Progenitor cell of endocrine pancreas (in vitro differentiated cells): ENCODE measurements at regions not wholly inside any gene's neighbourhood (a gene's known extent, or its start where the extent isn't known, plus 50 kb on each side); places are given as distances from the start of the nearest gene placed in this dataset.
"Not testable (repeated sequence)": the region's sequence is repeated elsewhere in the genome, so short reads cannot be mapped to it uniquely, and the experiment has no call there.

Experiments used
- DNase-seq: peaks from one replicate; pipeline ENCODE4 v3.0.0; 2021; ENCODE audit warnings: low spot score; ENCODE audit not compliant: unreplicated experiment
- H3K27ac Mint-ChIP-seq: 2 replicates; pipeline ENCODE4 v1.8.0; 2021; ENCODE audit warnings: mild to moderate bottlenecking, moderate library complexity, mixed read lengths
- H3K27me3 Mint-ChIP-seq: 2 replicates; pipeline ENCODE4 v1.8.0; 2021; ENCODE audit warnings: mixed read lengths
- H3K36me3 Mint-ChIP-seq: 2 replicates; pipeline ENCODE4 v1.8.0; 2022; ENCODE audit warnings: mixed read lengths; ENCODE audit not compliant: insufficient read depth
- H3K4me1 Mint-ChIP-seq: 2 replicates; pipeline ENCODE4 v1.8.0; 2021; ENCODE audit warnings: low read depth, mixed read lengths
- H3K4me3 Mint-ChIP-seq: 2 replicates; pipeline ENCODE4 v1.8.0; 2021; ENCODE audit warnings: low read depth, mild to moderate bottlenecking, moderate library complexity, mixed read lengths
- H3K9me3 Mint-ChIP-seq: 2 replicates; pipeline ENCODE4 v1.8.0; 2021; ENCODE audit warnings: low read depth, mixed read lengths

DNA sequence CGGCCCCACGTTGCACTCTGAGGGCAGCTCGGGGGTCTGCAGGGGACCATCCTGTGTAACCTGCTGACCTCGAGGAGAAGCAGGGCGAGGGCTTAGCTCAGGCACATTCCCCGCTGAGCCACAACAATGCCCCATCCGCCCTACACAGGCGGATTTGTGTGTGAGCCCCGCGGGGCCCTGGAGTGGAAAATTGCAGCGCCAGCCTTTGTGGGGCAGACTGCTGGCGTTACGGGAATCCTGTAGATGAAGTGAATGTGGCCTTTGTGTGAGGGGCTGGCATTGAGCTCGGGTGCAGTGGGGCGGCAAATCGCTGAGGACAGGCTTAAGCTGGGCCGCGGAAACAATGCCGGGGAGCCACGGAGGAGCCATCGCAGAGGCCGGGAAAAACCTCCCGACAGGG lies 3970.3 kb upstream of the TPTE start:
- not testable (repeated sequence) for H3K4me1 Mint-ChIP-seq, H3K27ac Mint-ChIP-seq, H3K4me3 Mint-ChIP-seq, H3K9me3 Mint-ChIP-seq, H3K27me3 Mint-ChIP-seq, DNase-seq, H3K36me3 Mint-ChIP-seq

DNA sequence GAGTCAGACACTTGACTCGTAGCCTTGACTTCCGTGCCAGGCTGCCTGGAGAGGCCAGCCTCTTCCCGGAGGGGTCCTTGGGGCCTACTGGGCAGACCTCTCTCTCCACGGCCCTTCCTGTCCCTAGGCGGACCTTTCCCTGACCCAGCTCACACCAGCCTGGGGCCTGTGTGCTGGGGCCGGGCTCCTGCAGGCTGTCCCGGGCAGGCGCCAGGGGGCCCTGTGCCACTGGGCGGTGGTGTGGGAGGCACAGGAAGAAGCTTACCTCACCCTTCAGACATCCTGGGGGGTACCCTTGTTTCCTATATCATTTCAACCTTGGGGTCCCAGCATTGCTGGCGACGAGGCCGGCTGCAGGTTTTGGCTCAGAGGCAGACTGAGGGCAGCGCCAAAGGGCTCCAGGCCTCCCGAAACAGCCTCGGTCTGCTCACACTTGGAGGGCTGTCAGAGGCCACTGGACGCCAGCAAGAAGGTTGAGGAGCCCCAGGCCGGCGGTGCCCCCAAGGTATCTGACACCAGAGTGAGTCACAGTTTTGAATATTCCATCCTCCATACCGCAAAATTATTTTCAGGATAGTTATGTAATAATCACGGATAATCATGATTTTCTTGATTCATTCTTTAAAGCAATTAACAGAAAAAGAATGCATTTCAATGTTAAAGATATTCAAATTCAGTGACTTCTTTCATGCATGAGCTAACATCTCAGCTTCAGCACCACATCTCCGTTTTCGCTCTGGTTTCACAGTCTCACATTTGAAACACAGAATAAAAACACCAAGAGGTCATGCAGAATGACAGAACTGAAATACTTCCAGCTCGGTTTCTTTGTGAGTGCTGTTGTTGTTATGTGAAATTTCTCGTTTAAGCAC lies 3967.6 kb upstream of the TPTE start:
- H3K4me1 Mint-ChIP-seq, H3K27ac Mint-ChIP-seq, H3K27me3 Mint-ChIP-seq, H3K9me3 Mint-ChIP-seq, DNase-seq, H3K4me3 Mint-ChIP-seq, H3K36me3 Mint-ChIP-seq: not testable (repeated sequence)

DNA sequence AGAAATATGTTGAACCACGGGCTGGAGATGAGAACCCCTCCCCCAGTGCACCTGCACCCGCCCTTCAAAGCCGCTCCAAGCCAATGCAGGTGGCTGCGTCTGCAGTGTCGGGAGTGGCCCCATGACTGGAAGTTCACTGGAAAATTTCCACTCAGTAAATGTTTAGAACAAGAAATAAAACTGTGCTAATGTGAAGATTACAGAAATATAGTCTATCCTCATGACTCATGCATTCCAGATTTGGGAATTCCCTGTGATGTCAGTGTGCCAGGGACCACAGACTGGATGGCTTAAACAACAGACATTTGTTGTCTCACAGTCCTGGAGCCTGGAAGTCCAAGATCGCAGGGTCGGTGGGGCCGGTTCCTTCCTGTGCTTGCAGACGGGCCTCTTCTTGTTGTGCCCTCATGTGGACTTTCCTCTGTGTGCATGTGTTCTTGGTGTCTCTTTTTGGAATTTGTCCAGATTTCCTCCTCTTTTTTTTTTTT lies 3967.0 kb upstream of the TPTE start:
- not testable (repeated sequence) for H3K4me3 Mint-ChIP-seq, H3K27me3 Mint-ChIP-seq, H3K36me3 Mint-ChIP-seq, H3K4me1 Mint-ChIP-seq, H3K27ac Mint-ChIP-seq, DNase-seq, H3K9me3 Mint-ChIP-seq

DNA sequence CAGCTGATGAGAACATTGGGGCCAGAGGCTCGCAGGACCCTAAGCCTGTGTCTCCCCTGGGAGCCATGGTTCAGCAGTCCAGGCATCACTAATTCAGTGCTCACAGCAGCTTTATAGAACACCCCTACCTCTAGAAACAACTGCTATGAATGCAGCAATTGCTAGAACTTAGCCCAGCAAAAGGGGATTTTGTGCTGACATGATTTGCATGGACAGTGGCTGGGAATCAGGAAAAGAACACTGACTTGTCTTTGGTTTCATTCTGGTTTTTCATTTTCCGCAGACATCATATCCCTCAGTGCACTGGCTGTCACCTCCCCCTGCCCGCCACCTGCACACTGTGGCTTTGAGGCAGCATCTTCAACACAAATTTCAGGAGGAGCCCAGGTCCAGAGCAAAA lies 3964.9 kb upstream of the TPTE start:
- not testable (repeated sequence) for H3K4me1 Mint-ChIP-seq, DNase-seq

DNA sequence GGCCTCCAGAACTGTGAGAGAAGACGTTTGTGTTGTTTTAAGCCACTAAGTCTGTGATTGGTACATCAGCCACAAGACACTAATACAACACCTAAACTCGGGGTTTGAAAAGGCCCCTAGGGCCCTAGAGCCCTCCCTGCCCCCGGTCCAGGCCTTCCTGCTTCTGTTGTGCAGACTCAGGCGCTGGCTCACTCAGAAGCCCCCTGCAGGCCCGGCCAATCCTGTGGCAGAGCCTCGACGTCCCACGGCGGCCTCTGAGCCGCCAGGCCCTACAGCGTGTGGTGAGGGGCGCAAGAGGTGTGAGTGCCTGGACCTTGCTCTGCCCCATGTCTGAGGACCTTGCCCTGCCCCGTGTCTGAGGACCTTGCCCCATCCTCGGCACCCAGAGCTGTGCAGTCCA lies 3964.0 kb upstream of the TPTE start:
- H3K4me3 Mint-ChIP-seq, H3K36me3 Mint-ChIP-seq, H3K4me1 Mint-ChIP-seq, H3K27ac Mint-ChIP-seq, DNase-seq, H3K27me3 Mint-ChIP-seq, H3K9me3 Mint-ChIP-seq: not testable (repeated sequence)

More for the DNA sequence above, 3964.9 kb upstream of the TPTE start:
- H3K4me3 Mint-ChIP-seq, H3K27me3 Mint-ChIP-seq, H3K9me3 Mint-ChIP-seq, H3K27ac Mint-ChIP-seq, H3K36me3 Mint-ChIP-seq: not testable (repeated sequence)

DNA sequence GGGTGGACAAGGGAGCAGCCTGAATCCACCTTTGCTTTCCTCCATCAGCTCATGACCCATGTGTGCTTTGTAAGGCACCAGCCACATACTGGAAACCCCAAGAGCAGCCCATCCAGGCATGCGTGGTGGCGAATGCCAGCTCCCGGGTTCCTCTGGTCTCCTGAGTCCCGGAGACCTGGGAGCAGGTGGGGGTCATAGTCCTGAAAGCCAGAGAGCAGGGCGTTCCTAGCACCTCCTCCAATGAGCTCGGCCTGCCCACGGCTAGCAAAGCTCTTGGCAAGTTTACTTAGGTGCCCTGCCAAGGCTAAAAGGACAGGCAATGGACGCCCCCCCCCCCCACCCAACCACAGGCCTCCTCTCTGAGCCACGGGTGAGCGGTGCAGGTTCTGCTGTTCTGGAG lies 3960.2 kb upstream of the TPTE start:
- not testable (repeated sequence) for H3K4me1 Mint-ChIP-seq, H3K4me3 Mint-ChIP-seq

DNA sequence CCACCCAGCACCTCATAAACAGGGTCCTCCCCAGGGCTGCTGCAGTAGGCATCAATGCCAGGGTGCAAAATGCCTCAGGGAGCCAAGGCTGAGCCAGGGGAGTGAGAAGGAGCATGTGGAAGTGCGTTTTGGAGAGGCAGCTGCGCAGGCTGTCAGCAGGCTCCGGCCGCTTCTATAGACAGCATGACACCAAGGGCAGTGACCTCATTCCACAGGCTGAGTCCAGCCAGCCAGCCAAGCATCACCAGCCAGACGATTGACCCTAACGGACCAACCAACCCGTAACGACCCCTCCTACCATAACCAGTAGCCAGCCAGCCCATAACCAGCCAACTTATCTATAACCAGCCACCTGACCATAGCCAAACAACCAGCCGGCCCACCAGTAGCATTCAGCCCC lies 3959.8 kb upstream of the TPTE start:
- not testable (repeated sequence) for DNase-seq

More for the DNA sequence above, 3960.2 kb upstream of the TPTE start:
- DNase-seq, H3K36me3 Mint-ChIP-seq, H3K9me3 Mint-ChIP-seq, H3K27me3 Mint-ChIP-seq, H3K27ac Mint-ChIP-seq: not testable (repeated sequence)

DNA sequence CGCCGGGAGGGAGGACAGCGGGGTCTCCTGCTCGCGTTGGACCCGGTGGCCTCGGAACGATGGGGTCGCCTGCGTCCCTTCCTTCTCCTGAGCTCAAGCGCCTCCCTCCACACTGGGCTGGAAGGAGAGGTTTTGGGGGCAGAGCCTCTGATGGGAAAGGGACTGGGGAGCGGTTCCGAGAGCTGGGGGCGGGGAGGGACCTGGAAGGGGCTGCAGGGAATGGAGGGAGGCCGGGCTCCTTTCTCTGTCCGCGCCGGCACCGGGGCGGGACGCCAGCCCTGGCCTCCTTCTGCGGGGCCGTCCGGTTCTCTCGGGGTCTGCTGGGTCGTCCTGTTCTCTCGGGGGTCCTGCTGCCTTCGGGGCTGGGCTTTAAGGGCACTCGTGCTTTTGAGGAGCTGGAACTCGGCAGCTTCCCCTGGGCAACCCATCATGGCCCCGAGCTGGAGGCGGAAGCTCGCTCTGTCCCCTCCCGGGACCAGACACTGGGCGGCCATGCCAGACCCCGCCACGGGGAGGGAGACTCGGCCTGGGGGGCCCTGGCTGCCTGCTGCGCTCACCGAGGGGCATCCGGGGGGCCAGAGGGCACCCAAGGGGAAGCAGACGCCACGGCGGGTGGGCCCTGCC lies 3956.7 kb upstream of the TPTE start:
- not testable (repeated sequence) for H3K9me3 Mint-ChIP-seq, H3K27me3 Mint-ChIP-seq

More for the DNA sequence above, 3959.8 kb upstream of the TPTE start:
- H3K4me3 Mint-ChIP-seq, H3K27me3 Mint-ChIP-seq, H3K4me1 Mint-ChIP-seq, H3K27ac Mint-ChIP-seq, H3K9me3 Mint-ChIP-seq, H3K36me3 Mint-ChIP-seq: not testable (repeated sequence)

DNA sequence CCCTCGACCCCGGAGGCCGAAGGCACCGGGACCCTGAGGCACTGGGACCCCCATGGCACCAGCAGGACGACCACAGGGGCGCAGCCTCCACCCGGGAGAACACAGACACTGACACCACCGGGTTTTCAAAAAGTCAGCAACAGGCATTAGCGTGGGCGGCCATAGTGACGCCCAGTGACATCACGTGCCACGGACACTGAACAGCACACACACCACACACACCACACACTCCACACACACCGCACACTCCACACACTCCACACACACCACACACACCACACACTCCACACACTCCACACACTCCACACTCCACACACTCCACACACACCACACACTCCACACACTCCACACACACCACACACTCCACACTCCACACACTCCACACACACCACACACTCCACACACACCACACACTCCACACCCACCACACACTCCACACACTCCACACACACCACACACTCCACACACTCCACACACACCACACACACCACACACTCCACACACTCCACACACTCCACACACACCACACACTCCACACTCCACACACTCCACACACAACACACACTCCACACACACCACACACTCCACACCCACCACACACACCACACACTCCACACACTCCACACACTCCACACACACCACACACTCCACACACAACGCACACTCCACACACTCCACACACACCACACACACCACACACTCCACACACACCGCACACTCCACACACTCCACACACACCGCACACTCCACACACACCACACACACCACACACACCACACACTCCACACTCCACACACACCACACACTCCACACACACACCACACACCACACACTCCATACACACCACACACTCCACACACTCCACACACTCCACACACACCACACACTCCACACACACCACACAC lies 3955.9 kb upstream of the TPTE start:
- not testable (repeated sequence) for H3K27me3 Mint-ChIP-seq, H3K4me3 Mint-ChIP-seq, H3K36me3 Mint-ChIP-seq, H3K27ac Mint-ChIP-seq, H3K9me3 Mint-ChIP-seq, H3K4me1 Mint-ChIP-seq, DNase-seq

More for the DNA sequence above, 3956.7 kb upstream of the TPTE start:
- DNase-seq, H3K36me3 Mint-ChIP-seq, H3K4me1 Mint-ChIP-seq, H3K4me3 Mint-ChIP-seq, H3K27ac Mint-ChIP-seq: not testable (repeated sequence)

DNA sequence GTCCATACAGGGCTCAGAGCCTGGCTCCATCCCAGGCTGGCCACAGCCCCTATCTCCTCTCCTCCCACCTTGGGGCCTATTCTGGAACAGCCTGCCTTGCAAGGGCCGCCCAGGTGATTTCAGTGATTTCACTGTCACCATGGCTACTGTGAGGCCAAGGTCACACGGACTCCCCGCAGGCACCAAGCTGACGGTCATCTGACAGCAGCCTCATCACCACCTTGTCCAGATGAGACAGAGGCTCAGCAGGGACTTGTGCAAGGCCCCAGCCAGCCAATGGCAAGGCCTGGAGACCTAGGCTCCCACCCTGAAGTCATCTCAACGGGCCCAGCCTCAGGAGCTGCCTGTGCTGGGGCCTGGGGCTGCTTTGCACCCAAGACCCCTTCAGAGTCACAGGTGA lies 3953.8 kb upstream of the TPTE start:
- H3K9me3 Mint-ChIP-seq, result not testable (repeated sequence)

DNA sequence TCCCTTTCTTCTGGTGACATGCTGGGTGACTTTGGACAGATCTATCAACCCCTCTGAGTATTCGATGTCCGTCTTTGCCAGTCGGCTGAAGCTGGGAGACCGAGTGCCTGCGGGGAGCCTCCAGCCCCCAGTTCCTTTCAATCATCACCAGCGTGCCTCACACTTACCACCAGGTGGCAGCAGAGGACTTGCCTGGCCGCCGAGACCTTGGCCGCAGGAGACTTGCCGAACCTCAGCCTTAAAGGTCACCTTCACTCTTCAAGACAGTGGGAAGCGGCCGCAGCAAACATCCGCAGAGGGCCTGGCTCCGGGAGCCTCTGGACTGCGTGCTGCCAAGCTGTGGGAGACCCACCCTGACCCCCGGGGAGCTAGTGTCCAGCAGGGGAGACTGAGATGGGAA lies 3952.2 kb upstream of the TPTE start:
- not testable (repeated sequence) for H3K4me3 Mint-ChIP-seq, H3K9me3 Mint-ChIP-seq, H3K27me3 Mint-ChIP-seq, H3K27ac Mint-ChIP-seq, H3K36me3 Mint-ChIP-seq, DNase-seq, H3K4me1 Mint-ChIP-seq

More for the DNA sequence above, 3953.8 kb upstream of the TPTE start:
- H3K4me3 Mint-ChIP-seq, H3K4me1 Mint-ChIP-seq, H3K36me3 Mint-ChIP-seq, H3K27me3 Mint-ChIP-seq, H3K27ac Mint-ChIP-seq, DNase-seq: not testable (repeated sequence)

DNA sequence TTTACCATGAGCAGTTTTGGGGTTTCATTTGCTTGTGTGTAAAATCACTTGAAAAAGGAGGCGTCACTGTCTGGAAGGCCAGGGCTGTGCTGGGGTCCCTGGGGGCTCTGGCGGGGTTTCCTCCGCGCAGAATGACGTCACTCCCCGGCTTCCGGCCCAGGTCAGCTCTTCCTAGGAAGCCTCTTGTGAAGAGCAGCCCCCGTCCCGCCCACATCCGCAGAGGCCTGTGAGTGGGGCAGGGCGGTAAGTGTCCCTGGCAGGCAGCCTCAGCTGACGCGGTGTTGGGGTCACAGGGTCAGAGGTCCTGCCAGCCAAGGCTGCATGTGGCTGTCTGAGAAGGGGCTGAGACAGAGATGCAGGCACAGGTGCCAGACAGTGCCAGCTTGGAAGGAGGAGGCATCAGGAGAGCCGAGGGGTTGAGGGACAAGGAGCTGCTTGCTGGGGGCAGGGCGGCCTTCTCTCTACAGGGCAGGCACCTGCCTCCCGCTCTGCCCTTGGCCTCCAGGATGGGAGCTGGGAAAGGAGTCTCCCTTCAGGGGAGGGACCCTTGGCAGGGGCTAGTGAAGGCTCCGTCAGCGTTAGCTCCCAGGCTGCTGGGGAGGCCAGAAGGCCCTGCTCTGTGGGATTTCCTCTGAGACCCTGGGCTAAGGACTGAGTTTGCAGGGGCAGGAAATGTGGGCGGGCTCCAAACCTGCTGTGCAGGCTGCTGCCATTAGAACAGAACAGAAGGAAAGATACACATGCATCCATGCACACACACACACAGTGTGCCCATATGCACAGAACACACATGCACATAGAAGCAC lies 3951.6 kb upstream of the TPTE start:
- not testable (repeated sequence) for H3K4me3 Mint-ChIP-seq

More for the DNA sequence above, 3951.6 kb upstream of the TPTE start:
- not testable (repeated sequence) for H3K9me3 Mint-ChIP-seq, H3K27me3 Mint-ChIP-seq, DNase-seq, H3K4me1 Mint-ChIP-seq, H3K27ac Mint-ChIP-seq, H3K36me3 Mint-ChIP-seq
